HL-60 (cell line): ENCODE measurements at regions not wholly inside any gene's neighbourhood (a gene's known extent, or its start where the extent isn't known, plus 50 kb on each side); places are given as distances from the start of the nearest gene placed in this dataset.

Experiments used
- CTCF ChIP-seq: IDR thresholded peaks from one replicate; pipeline ENCODE4 v1.5.1; 2011; ENCODE audit warnings: low read length, control low read depth, inconsistent platforms; ENCODE audit not compliant: insufficient read depth
- GABPA ChIP-seq: IDR thresholded peaks from 2 replicates; pipeline ENCODE4 v1.6.1; 2012; ENCODE audit warnings: low read depth
- POLR2AphosphoS5 ChIP-seq: IDR thresholded peaks from 2 replicates; pipeline ENCODE4 v1.6.1; 2012; ENCODE audit warnings: low read depth
- TF ChIP-seq, protein P1 (sequence below): IDR thresholded peaks from 2 replicates; pipeline ENCODE4 v1.6.1; 2012; ENCODE audit warnings: low read depth; ENCODE audit not compliant: insufficient replicate concordance

- TF ChIP-seq CTCF (no peak), POLR2AphosphoS5 (no peak), GABPA (no peak)
- TF ChIP-seq, protein P1, sequence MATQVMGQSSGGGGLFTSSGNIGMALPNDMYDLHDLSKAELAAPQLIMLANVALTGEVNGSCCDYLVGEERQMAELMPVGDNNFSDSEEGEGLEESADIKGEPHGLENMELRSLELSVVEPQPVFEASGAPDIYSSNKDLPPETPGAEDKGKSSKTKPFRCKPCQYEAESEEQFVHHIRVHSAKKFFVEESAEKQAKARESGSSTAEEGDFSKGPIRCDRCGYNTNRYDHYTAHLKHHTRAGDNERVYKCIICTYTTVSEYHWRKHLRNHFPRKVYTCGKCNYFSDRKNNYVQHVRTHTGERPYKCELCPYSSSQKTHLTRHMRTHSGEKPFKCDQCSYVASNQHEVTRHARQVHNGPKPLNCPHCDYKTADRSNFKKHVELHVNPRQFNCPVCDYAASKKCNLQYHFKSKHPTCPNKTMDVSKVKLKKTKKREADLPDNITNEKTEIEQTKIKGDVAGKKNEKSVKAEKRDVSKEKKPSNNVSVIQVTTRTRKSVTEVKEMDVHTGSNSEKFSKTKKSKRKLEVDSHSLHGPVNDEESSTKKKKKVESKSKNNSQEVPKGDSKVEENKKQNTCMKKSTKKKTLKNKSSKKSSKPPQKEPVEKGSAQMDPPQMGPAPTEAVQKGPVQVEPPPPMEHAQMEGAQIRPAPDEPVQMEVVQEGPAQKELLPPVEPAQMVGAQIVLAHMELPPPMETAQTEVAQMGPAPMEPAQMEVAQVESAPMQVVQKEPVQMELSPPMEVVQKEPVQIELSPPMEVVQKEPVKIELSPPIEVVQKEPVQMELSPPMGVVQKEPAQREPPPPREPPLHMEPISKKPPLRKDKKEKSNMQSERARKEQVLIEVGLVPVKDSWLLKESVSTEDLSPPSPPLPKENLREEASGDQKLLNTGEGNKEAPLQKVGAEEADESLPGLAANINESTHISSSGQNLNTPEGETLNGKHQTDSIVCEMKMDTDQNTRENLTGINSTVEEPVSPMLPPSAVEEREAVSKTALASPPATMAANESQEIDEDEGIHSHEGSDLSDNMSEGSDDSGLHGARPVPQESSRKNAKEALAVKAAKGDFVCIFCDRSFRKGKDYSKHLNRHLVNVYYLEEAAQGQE = no peak
Observed at GRCh38 chr20:1815502-1816085, 79.6 kb upstream of the SIRPA start.
